ENCODE measurements at regions not wholly inside any gene's neighbourhood (a gene's known extent, or its start where the extent isn't known, plus 50 kb on each side); places are given as distances from the start of the nearest gene placed in this dataset.

- H3K27ac ChIP-seq = no peak overlapping the region
- no peaks in the 10 kb centered on the region for H3K36me3 ChIP-seq
- no peak overlapping the region for H3K4me3 ChIP-seq
- no peaks in the 10 kb centered on the region for H3K27me3 ChIP-seq
- H3K9me3 ChIP-seq = no peaks in the 10 kb centered on the region
- TF ChIP-seq POLR2A (IDR thresholded peaks at IDR 0.05) (no peak), CTCF (IDR thresholded peaks at IDR 0.05) (no peak)
- DNase-seq = no peak
- no peaks in the 10 kb centered on the region for H3K4me1 ChIP-seq
- intact Hi-C loops (cut with DNase I; ENCODE audit: low total_unique reads) = no loop called here
Measured at GRCh38 chr11:100467821-100468508, 219.1 kb upstream of the ARHGAP42 start.

- Histone ChIP-seq H3K27ac (no peak overlapping the region), H3K9me3 (no peaks in the 10 kb centered on the region), H3K36me3 (no peaks in the 10 kb centered on the region), H3K27me3 (no peaks in the 10 kb centered on the region), H3K4me3 (no peak overlapping the region), H3K4me1 (no peaks in the 10 kb centered on the region)
- DNase-seq = no peak
- no peak for TF ChIP-seq CTCF (IDR thresholded peaks at IDR 0.05)
- no peak for TF ChIP-seq POLR2A (IDR thresholded peaks at IDR 0.05)
- intact Hi-C loops (cut with DNase I; ENCODE audit: low total_unique reads) = no loop called here
Measured at GRCh38 chr11:100469835-100470234, 217.3 kb upstream of the ARHGAP42 start.

- no peaks in the 10 kb centered on the region for H3K36me3 ChIP-seq
- intact Hi-C loops (cut with DNase I; ENCODE audit: low total_unique reads) = no loop called here
- TF ChIP-seq CTCF (IDR thresholded peaks at IDR 0.05) = no peak
- TF ChIP-seq POLR2A (IDR thresholded peaks at IDR 0.05) = no peak
- no peaks in the 10 kb centered on the region for H3K27me3 ChIP-seq
- no peaks in the 10 kb centered on the region for H3K9me3 ChIP-seq
- H3K27ac ChIP-seq = no peak overlapping the region
- no peaks in the 10 kb centered on the region for H3K4me1 ChIP-seq
- H3K4me3 ChIP-seq = no peak overlapping the region
- DNase-seq = no peak
Measured at GRCh38 chr11:100472727-100473389, 214.2 kb upstream of the ARHGAP42 start.

- Histone ChIP-seq H3K27me3 (no peaks in the 10 kb centered on the region), H3K36me3 (no peaks in the 10 kb centered on the region), H3K9me3 (no peaks in the 10 kb centered on the region), H3K4me1 (no peaks in the 10 kb centered on the region), H3K27ac (no peak overlapping the region), H3K4me3 (no peak overlapping the region)
- intact Hi-C loops (cut with DNase I; ENCODE audit: low total_unique reads) = no loop called here
- no peak for TF ChIP-seq POLR2A (IDR thresholded peaks at IDR 0.05)
- no peak for TF ChIP-seq CTCF (IDR thresholded peaks at IDR 0.05)
- no peak for DNase-seq
Measured at GRCh38 chr11:100473390-100473740, 213.7 kb upstream of the ARHGAP42 start.

GRCh38 chr11:100484948-100485347, 202.1 kb upstream of the ARHGAP42 start:
- Histone ChIP-seq H3K9me3 (peaks cover 0 to 6% of the 10 kb centered on the region in 2 donors), H3K4me3 (no peak overlapping the region), H3K27ac (no peak overlapping the region), H3K4me1 (no peaks in the 10 kb centered on the region), H3K27me3 (no peaks in the 10 kb centered on the region), H3K36me3 (no peaks in the 10 kb centered on the region)
- no peak for TF ChIP-seq CTCF (IDR thresholded peaks at IDR 0.05)
- no peak for TF ChIP-seq POLR2A (IDR thresholded peaks at IDR 0.05)
- no peak for DNase-seq
- intact Hi-C loops (cut with DNase I; ENCODE audit: low total_unique reads) = no loop called here
